ENCODE measurements at regions not wholly inside any gene's neighbourhood (a gene's known extent, or its start where the extent isn't known, plus 50 kb on each side); places are given as distances from the start of the nearest gene placed in this dataset.
A peak's percentile ranks its signal among the peaks of the same experiment; 100 is the strongest.

DNA sequence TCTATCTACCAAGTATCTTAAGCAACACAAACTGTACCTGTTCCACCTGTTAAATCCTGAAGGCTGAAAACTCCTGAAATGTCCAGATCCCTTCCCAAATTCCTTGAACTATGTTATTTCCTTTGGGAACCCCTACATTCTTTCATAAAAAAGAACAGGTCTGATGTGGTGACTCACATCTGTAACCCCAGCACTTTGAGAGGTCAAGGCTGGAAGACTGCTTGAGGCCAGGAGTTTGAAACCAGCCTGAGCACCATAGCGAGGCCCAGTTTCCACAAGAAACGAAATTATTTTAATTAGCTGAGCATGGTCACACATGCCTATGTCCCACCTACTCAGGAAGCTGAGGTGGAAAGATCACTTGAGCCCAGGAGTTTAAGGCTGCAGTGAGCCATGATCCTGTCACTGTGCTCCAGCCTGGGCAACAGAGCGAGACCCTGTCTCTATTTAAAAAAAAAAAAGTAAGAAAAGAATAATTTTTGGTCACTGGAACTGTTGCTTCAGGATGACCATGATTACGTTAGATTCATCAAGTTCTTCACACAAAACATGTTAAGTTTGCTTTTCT, 84.3 kb downstream of the PHLDA1 start:
- TF ChIP-seq, protein P1, sequence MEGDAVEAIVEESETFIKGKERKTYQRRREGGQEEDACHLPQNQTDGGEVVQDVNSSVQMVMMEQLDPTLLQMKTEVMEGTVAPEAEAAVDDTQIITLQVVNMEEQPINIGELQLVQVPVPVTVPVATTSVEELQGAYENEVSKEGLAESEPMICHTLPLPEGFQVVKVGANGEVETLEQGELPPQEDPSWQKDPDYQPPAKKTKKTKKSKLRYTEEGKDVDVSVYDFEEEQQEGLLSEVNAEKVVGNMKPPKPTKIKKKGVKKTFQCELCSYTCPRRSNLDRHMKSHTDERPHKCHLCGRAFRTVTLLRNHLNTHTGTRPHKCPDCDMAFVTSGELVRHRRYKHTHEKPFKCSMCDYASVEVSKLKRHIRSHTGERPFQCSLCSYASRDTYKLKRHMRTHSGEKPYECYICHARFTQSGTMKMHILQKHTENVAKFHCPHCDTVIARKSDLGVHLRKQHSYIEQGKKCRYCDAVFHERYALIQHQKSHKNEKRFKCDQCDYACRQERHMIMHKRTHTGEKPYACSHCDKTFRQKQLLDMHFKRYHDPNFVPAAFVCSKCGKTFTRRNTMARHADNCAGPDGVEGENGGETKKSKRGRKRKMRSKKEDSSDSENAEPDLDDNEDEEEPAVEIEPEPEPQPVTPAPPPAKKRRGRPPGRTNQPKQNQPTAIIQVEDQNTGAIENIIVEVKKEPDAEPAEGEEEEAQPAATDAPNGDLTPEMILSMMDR (IDR thresholded peaks at IDR 0.05; ENCODE audit: extremely low read depth, low read depth, low read length): no peak
- H3K9me3 ChIP-seq (ENCODE audit: low read depth, low read length): no peaks in the 10 kb centered on the region

DNA sequence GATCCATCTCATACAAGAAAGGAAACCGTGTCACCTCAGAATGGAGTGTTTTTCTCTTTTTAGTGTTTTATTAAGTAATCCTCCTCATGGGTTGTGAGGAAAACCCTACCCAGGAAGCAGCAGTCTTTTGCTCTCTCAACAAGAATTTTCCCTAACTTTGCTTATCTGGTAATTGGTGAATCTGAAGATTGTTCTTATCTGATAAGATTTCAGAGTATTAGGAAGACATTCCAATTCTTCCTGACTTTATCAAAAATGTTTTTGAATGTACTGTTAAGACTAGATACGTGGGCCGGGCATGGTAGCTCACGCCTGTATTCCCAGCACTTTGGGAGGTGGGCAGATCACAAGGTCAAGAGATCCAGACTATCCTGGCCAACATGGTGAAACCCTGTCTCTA, 86.0 kb downstream of the PHLDA1 start:
- no peak for DNase-seq (ENCODE audit: insufficient read length, low spot score, missing footprints)
- peak overlapping the region; percentile 80 for H3K27ac ChIP-seq (ENCODE audit: low read depth, low read length)

More for the DNA sequence above, 84.3 kb downstream of the PHLDA1 start:
- Histone ChIP-seq H4K20me1 (ENCODE audit: insufficient read depth, low read length) (no peaks in the 10 kb centered on the region), H3K4me2 (ENCODE audit: insufficient read depth, low read length) (no peak overlapping the region), H2AFZ (ENCODE audit: low read length) (no peak overlapping the region), H3K36me3 (ENCODE audit: insufficient read depth, low read length) (no peaks in the 10 kb centered on the region), H3K79me2 (ENCODE audit: insufficient read depth, low read length) (no peaks in the 10 kb centered on the region), H3K4me1 (ENCODE audit: insufficient read depth, low read length) (peaks cover 32% of the 10 kb centered on the region), H3K27ac (ENCODE audit: low read depth, low read length) (no peak overlapping the region), H3K4me3 (ENCODE audit: insufficient read depth, low read length) (no peak overlapping the region), H3K27me3 (ENCODE audit: insufficient read depth, low read length) (no peaks in the 10 kb centered on the region)
- DNase-seq (ENCODE audit: insufficient read length, low spot score, missing footprints): no peak

DNA sequence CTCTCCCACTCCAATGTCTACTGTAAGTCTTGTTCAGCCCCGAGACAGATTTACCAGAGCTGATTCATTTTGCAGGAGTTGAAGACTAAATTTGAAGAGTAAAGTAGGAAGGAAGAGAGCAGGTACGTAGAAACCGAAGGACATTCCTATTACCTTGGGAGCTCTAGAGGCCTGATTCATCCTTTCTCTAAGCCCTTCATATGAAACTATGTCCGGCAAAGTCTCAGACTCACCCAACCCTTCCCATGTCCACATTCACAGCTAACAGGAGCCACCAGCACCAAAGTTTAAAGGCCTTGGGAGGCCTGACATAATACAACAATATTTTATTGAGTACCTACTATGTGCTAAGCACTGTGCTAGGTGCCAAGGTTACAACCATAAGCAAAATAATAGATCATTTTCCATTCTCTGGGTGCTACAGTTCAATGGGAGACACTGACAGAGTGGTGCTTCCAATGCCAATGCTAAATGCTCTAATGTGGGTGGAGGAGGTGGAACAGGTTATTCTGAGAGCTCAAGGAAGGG, 86.6 kb downstream of the PHLDA1 start:
- no peaks in the 10 kb centered on the region for H3K36me3 ChIP-seq (ENCODE audit: insufficient read depth, low read length)
- peaks cover 23% of the 10 kb centered on the region for H3K4me1 ChIP-seq (ENCODE audit: insufficient read depth, low read length)
- DNase-seq (ENCODE audit: insufficient read length, low spot score, missing footprints): peak; percentile 27
- H4K20me1 ChIP-seq (ENCODE audit: insufficient read depth, low read length): no peaks in the 10 kb centered on the region
- H3K79me2 ChIP-seq (ENCODE audit: insufficient read depth, low read length): no peaks in the 10 kb centered on the region
- no peaks in the 10 kb centered on the region for H3K27me3 ChIP-seq (ENCODE audit: insufficient read depth, low read length)
- H3K4me2 ChIP-seq (ENCODE audit: insufficient read depth, low read length): peak overlapping the region; percentile 47
- peak overlapping the region; percentile 80 for H3K27ac ChIP-seq (ENCODE audit: low read depth, low read length)
- H3K4me3 ChIP-seq (ENCODE audit: insufficient read depth, low read length): no peak overlapping the region
- TF ChIP-seq, protein P1 (IDR thresholded peaks at IDR 0.05; ENCODE audit: extremely low read depth, low read depth, low read length): no peak
- no peaks in the 10 kb centered on the region for H3K9me3 ChIP-seq (ENCODE audit: low read depth, low read length)
- H2AFZ ChIP-seq (ENCODE audit: low read length): no peak overlapping the region

More for the DNA sequence above, 86.0 kb downstream of the PHLDA1 start:
- Histone ChIP-seq H3K27me3 (ENCODE audit: insufficient read depth, low read length) (no peaks in the 10 kb centered on the region), H3K79me2 (ENCODE audit: insufficient read depth, low read length) (no peaks in the 10 kb centered on the region), H3K4me1 (ENCODE audit: insufficient read depth, low read length) (peaks cover 23% of the 10 kb centered on the region), H3K4me2 (ENCODE audit: insufficient read depth, low read length) (no peak overlapping the region), H4K20me1 (ENCODE audit: insufficient read depth, low read length) (no peaks in the 10 kb centered on the region), H3K9me3 (ENCODE audit: low read depth, low read length) (no peaks in the 10 kb centered on the region), H2AFZ (ENCODE audit: low read length) (no peak overlapping the region), H3K4me3 (ENCODE audit: insufficient read depth, low read length) (no peak overlapping the region), H3K36me3 (ENCODE audit: insufficient read depth, low read length) (no peaks in the 10 kb centered on the region)
- TF ChIP-seq, protein P1 (IDR thresholded peaks at IDR 0.05; ENCODE audit: extremely low read depth, low read depth, low read length): no peak

DNA sequence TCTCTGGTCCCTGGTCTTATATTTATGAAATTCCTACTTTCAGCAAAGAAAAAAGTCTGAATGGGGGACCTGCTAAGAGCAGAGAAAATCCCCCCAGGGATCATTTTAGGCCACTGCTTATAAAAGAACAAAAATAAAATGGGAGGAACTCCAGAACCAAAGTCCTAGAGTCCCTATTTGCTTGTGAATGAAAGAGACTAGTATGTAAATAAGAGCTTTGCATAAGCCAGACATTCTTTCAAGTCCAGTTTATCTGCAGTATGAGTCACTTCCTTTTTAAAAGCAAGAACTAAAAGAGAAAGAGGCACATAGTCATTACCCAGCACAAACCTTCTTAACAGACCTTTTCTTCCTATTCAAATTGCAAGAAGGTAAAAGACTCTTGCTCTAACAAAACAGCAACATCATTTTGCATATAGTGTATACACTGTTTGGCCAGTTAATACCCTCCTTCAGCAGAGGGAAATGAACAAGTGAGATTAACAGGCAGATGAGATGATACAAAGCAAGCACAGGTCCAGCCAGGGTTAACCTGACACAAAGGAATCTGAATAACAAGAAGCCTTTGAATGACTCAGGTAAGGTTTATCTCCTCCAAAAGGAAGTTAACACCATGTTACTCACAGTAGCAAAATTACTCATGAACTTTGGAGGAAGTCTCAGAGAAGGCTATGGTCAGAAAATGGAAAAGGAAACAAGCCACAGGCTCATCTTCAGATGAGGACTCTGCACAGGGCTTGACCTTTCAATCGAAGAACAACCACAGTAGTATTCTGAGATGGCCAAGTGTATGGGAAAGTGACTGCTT, 87.3 kb downstream of the PHLDA1 start:
- Histone ChIP-seq H3K79me2 (ENCODE audit: insufficient read depth, low read length) (no peaks in the 10 kb centered on the region), H3K4me3 (ENCODE audit: insufficient read depth, low read length) (no peak overlapping the region), H4K20me1 (ENCODE audit: insufficient read depth, low read length) (no peaks in the 10 kb centered on the region), H3K27me3 (ENCODE audit: insufficient read depth, low read length) (no peaks in the 10 kb centered on the region), H3K4me1 (ENCODE audit: insufficient read depth, low read length) (peaks cover 23% of the 10 kb centered on the region), H3K9me3 (ENCODE audit: low read depth, low read length) (no peaks in the 10 kb centered on the region), H3K27ac (ENCODE audit: low read depth, low read length) (peak overlapping the region; percentile 80), H3K36me3 (ENCODE audit: insufficient read depth, low read length) (no peaks in the 10 kb centered on the region), H3K4me2 (ENCODE audit: insufficient read depth, low read length) (peak overlapping the region; percentile 47), H2AFZ (ENCODE audit: low read length) (no peak overlapping the region)
- TF ChIP-seq, protein P1 (IDR thresholded peaks at IDR 0.05; ENCODE audit: extremely low read depth, low read depth, low read length): no peak
- DNase-seq (ENCODE audit: insufficient read length, low spot score, missing footprints): peak; percentile 88
